ENCODE measurements at regions not wholly inside any gene's neighbourhood (a gene's known extent, or its start where the extent isn't known, plus 50 kb on each side); places are given as distances from the start of the nearest gene placed in this dataset.

- no peak overlapping the region for H3K4me3 Mint-ChIP-seq
- peaks cover 2% of the 10 kb centered on the region for H3K27me3 Mint-ChIP-seq (ENCODE audit: low read depth)
- no peaks in the 10 kb centered on the region for H3K36me3 Mint-ChIP-seq (ENCODE audit: low read depth)
- no peak overlapping the region for H3K27ac Mint-ChIP-seq
- no peaks in the 10 kb centered on the region for H3K9me3 Mint-ChIP-seq
- DNase-seq (ENCODE audit: low spot score) = no peak
- H3K4me1 Mint-ChIP-seq (ENCODE audit: low read depth) = no peaks in the 10 kb centered on the region
Observed at GRCh38 chr5:74030371-74030770, 404.4 kb downstream of the ARHGEF28 start.

- Mint-ChIP-seq H3K9me3 (no peaks in the 10 kb centered on the region), H3K4me1 (ENCODE audit: low read depth) (no peaks in the 10 kb centered on the region), H3K27me3 (ENCODE audit: low read depth) (peaks cover 2% of the 10 kb centered on the region), H3K27ac (no peak overlapping the region), H3K4me3 (no peak overlapping the region), H3K36me3 (ENCODE audit: low read depth) (no peaks in the 10 kb centered on the region)
- no peak for DNase-seq (ENCODE audit: low spot score)
Observed at GRCh38 chr5:74028976-74029375, 403.0 kb downstream of the ARHGEF28 start.

GRCh38 chr5:74028406-74028805 is 402.4 kb downstream of the ARHGEF28 start:
- H3K9me3 Mint-ChIP-seq = no peaks in the 10 kb centered on the region
- no peak for DNase-seq (ENCODE audit: low spot score)

GRCh38 chr5:74027732-74028338 is 401.8 kb downstream of the ARHGEF28 start:
- no peaks in the 10 kb centered on the region for H3K4me1 Mint-ChIP-seq (ENCODE audit: low read depth)
- no peak for DNase-seq (ENCODE audit: low spot score)
- H3K27me3 Mint-ChIP-seq (ENCODE audit: low read depth) = peaks cover under 1% of the 10 kb centered on the region

More at GRCh38 chr5:74028406-74028805, 402.4 kb downstream of the ARHGEF28 start:
- H3K4me3 Mint-ChIP-seq = no peak overlapping the region
- no peak overlapping the region for H3K27ac Mint-ChIP-seq
- peaks cover 2% of the 10 kb centered on the region for H3K27me3 Mint-ChIP-seq (ENCODE audit: low read depth)
- H3K4me1 Mint-ChIP-seq (ENCODE audit: low read depth) = no peaks in the 10 kb centered on the region
- H3K36me3 Mint-ChIP-seq (ENCODE audit: low read depth) = no peaks in the 10 kb centered on the region

GRCh38 chr5:74026310-74026709 is 400.3 kb downstream of the ARHGEF28 start:
- no peak for DNase-seq (ENCODE audit: low spot score)
- Mint-ChIP-seq H3K9me3 (no peaks in the 10 kb centered on the region), H3K4me3 (no peak overlapping the region), H3K4me1 (ENCODE audit: low read depth) (no peaks in the 10 kb centered on the region), H3K36me3 (ENCODE audit: low read depth) (no peaks in the 10 kb centered on the region), H3K27me3 (ENCODE audit: low read depth) (no peaks in the 10 kb centered on the region), H3K27ac (no peak overlapping the region)

More at GRCh38 chr5:74027732-74028338, 401.8 kb downstream of the ARHGEF28 start:
- H3K27ac Mint-ChIP-seq = no peak overlapping the region
- no peaks in the 10 kb centered on the region for H3K9me3 Mint-ChIP-seq
- H3K4me3 Mint-ChIP-seq = no peak overlapping the region
- H3K36me3 Mint-ChIP-seq (ENCODE audit: low read depth) = no peaks in the 10 kb centered on the region

- no peaks in the 10 kb centered on the region for H3K4me1 Mint-ChIP-seq (ENCODE audit: low read depth)
- peaks cover 8% of the 10 kb centered on the region for H3K27me3 Mint-ChIP-seq (ENCODE audit: low read depth)
- H3K36me3 Mint-ChIP-seq (ENCODE audit: low read depth) = no peaks in the 10 kb centered on the region
- no peaks in the 10 kb centered on the region for H3K9me3 Mint-ChIP-seq
- no peak for DNase-seq (ENCODE audit: low spot score)
- no peak overlapping the region for H3K4me3 Mint-ChIP-seq
- no peak overlapping the region for H3K27ac Mint-ChIP-seq
Observed at GRCh38 chr5:74021126-74021525, 395.1 kb downstream of the ARHGEF28 start.

- no peaks in the 10 kb centered on the region for H3K4me1 Mint-ChIP-seq (ENCODE audit: low read depth)
- H3K27me3 Mint-ChIP-seq (ENCODE audit: low read depth) = peaks cover 8% of the 10 kb centered on the region
- H3K4me3 Mint-ChIP-seq = no peak overlapping the region
- H3K9me3 Mint-ChIP-seq = no peaks in the 10 kb centered on the region
- no peak overlapping the region for H3K27ac Mint-ChIP-seq
- no peaks in the 10 kb centered on the region for H3K36me3 Mint-ChIP-seq (ENCODE audit: low read depth)
- DNase-seq (ENCODE audit: low spot score) = no peak
Observed at GRCh38 chr5:74020503-74020902, 394.5 kb downstream of the ARHGEF28 start.

- Mint-ChIP-seq H3K36me3 (ENCODE audit: low read depth) (no peaks in the 10 kb centered on the region), H3K27ac (no peak overlapping the region), H3K9me3 (no peaks in the 10 kb centered on the region), H3K4me3 (no peak overlapping the region), H3K27me3 (ENCODE audit: low read depth) (peaks cover 8% of the 10 kb centered on the region), H3K4me1 (ENCODE audit: low read depth) (no peaks in the 10 kb centered on the region)
- DNase-seq (ENCODE audit: low spot score) = no peak
Observed at GRCh38 chr5:74019923-74020322, 393.9 kb downstream of the ARHGEF28 start.

- Mint-ChIP-seq H3K36me3 (ENCODE audit: low read depth) (no peaks in the 10 kb centered on the region), H3K4me3 (no peak overlapping the region), H3K4me1 (ENCODE audit: low read depth) (no peaks in the 10 kb centered on the region), H3K9me3 (no peaks in the 10 kb centered on the region), H3K27me3 (ENCODE audit: low read depth) (peaks cover 8% of the 10 kb centered on the region), H3K27ac (no peak overlapping the region)
- no peak for DNase-seq (ENCODE audit: low spot score)
Observed at GRCh38 chr5:74017786-74018211, 391.8 kb downstream of the ARHGEF28 start.

- Mint-ChIP-seq H3K9me3 (no peaks in the 10 kb centered on the region), H3K4me1 (ENCODE audit: low read depth) (no peaks in the 10 kb centered on the region), H3K36me3 (ENCODE audit: low read depth) (no peaks in the 10 kb centered on the region), H3K4me3 (no peak overlapping the region), H3K27ac (no peak overlapping the region), H3K27me3 (ENCODE audit: low read depth) (peaks cover 8% of the 10 kb centered on the region)
- DNase-seq (ENCODE audit: low spot score) = no peak
Observed at GRCh38 chr5:74017112-74017511, 391.1 kb downstream of the ARHGEF28 start.

- no peaks in the 10 kb centered on the region for H3K9me3 Mint-ChIP-seq
- no peak overlapping the region for H3K27ac Mint-ChIP-seq
- peaks cover 8% of the 10 kb centered on the region for H3K27me3 Mint-ChIP-seq (ENCODE audit: low read depth)
- no peaks in the 10 kb centered on the region for H3K36me3 Mint-ChIP-seq (ENCODE audit: low read depth)
- no peak for DNase-seq (ENCODE audit: low spot score)
- H3K4me1 Mint-ChIP-seq (ENCODE audit: low read depth) = no peaks in the 10 kb centered on the region
- H3K4me3 Mint-ChIP-seq = no peak overlapping the region
Observed at GRCh38 chr5:74016373-74016772, 390.4 kb downstream of the ARHGEF28 start.

- no peak overlapping the region for H3K4me3 Mint-ChIP-seq
- H3K36me3 Mint-ChIP-seq (ENCODE audit: low read depth) = no peaks in the 10 kb centered on the region
- H3K27me3 Mint-ChIP-seq (ENCODE audit: low read depth) = peaks cover 8% of the 10 kb centered on the region
- H3K4me1 Mint-ChIP-seq (ENCODE audit: low read depth) = no peaks in the 10 kb centered on the region
- H3K27ac Mint-ChIP-seq = no peak overlapping the region
- no peak for DNase-seq (ENCODE audit: low spot score)
- no peaks in the 10 kb centered on the region for H3K9me3 Mint-ChIP-seq
Observed at GRCh38 chr5:74015716-74016115, 389.7 kb downstream of the ARHGEF28 start.

- no peaks in the 10 kb centered on the region for H3K9me3 Mint-ChIP-seq
- H3K27me3 Mint-ChIP-seq (ENCODE audit: low read depth) = peaks cover 4% of the 10 kb centered on the region
- H3K27ac Mint-ChIP-seq = no peak overlapping the region
- no peak overlapping the region for H3K4me3 Mint-ChIP-seq
- H3K36me3 Mint-ChIP-seq (ENCODE audit: low read depth) = no peaks in the 10 kb centered on the region
- H3K4me1 Mint-ChIP-seq (ENCODE audit: low read depth) = no peaks in the 10 kb centered on the region
- no peak for DNase-seq (ENCODE audit: low spot score)
Observed at GRCh38 chr5:74013222-74013621, 387.2 kb downstream of the ARHGEF28 start.

- Mint-ChIP-seq H3K4me1 (ENCODE audit: low read depth) (no peaks in the 10 kb centered on the region), H3K4me3 (no peak overlapping the region)
Observed at GRCh38 chr5:74009502-74009901, 383.5 kb downstream of the ARHGEF28 start.

GRCh38 chr5:74007193-74007592 is 381.2 kb downstream of the ARHGEF28 start:
- Mint-ChIP-seq H3K4me1 (ENCODE audit: low read depth) (no peaks in the 10 kb centered on the region), H3K27ac (no peak overlapping the region), H3K4me3 (no peak overlapping the region), H3K27me3 (ENCODE audit: low read depth) (peaks cover 14% of the 10 kb centered on the region), H3K9me3 (no peaks in the 10 kb centered on the region), H3K36me3 (ENCODE audit: low read depth) (no peaks in the 10 kb centered on the region)
- no peak for DNase-seq (ENCODE audit: low spot score)

More at GRCh38 chr5:74009502-74009901, 383.5 kb downstream of the ARHGEF28 start:
- no peak for DNase-seq (ENCODE audit: low spot score)
- peaks cover 11% of the 10 kb centered on the region for H3K27me3 Mint-ChIP-seq (ENCODE audit: low read depth)
- no peaks in the 10 kb centered on the region for H3K36me3 Mint-ChIP-seq (ENCODE audit: low read depth)
- no peaks in the 10 kb centered on the region for H3K9me3 Mint-ChIP-seq
- no peak overlapping the region for H3K27ac Mint-ChIP-seq

All from T-helper 2 cell treated with Interferon-gamma antibody and Interleukin-4, amounts not matched to agents 5 μg/mL and 100 μg/mL, for 36 hours (primary cell).